ENCODE measurements at regions not wholly inside any gene's neighbourhood (a gene's known extent, or its start where the extent isn't known, plus 50 kb on each side); places are given as distances from the start of the nearest gene placed in this dataset.

DNA sequence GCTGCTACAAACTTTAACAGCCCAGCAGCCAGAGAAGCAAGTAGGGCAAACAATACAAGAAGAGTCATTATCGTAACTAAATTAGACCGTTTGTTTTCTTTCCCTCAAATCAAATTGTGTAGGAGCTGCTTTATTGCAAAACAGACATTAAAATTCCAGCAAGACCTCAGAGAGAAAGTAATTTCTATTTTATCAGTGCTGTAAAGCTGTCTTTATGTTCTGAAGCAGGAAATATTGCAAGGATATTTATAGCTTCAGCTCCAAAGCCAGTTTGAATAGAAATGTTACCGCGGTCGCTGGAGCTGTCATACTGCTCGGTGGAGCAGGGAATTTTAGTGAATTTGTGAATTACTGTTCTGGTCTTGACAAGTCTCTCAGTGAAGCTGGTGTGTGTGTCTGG is 503.8 kb upstream of the PLXNA2 start:
- FAIRE-seq (no peak), DNase-seq (ENCODE audit: insufficient read length, low spot score) (no peak)
- TF ChIP-seq, protein P1, sequence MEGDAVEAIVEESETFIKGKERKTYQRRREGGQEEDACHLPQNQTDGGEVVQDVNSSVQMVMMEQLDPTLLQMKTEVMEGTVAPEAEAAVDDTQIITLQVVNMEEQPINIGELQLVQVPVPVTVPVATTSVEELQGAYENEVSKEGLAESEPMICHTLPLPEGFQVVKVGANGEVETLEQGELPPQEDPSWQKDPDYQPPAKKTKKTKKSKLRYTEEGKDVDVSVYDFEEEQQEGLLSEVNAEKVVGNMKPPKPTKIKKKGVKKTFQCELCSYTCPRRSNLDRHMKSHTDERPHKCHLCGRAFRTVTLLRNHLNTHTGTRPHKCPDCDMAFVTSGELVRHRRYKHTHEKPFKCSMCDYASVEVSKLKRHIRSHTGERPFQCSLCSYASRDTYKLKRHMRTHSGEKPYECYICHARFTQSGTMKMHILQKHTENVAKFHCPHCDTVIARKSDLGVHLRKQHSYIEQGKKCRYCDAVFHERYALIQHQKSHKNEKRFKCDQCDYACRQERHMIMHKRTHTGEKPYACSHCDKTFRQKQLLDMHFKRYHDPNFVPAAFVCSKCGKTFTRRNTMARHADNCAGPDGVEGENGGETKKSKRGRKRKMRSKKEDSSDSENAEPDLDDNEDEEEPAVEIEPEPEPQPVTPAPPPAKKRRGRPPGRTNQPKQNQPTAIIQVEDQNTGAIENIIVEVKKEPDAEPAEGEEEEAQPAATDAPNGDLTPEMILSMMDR (IDR thresholded peaks at IDR 0.05; ENCODE audit: insufficient read depth, missing control alignments): no peak

DNA sequence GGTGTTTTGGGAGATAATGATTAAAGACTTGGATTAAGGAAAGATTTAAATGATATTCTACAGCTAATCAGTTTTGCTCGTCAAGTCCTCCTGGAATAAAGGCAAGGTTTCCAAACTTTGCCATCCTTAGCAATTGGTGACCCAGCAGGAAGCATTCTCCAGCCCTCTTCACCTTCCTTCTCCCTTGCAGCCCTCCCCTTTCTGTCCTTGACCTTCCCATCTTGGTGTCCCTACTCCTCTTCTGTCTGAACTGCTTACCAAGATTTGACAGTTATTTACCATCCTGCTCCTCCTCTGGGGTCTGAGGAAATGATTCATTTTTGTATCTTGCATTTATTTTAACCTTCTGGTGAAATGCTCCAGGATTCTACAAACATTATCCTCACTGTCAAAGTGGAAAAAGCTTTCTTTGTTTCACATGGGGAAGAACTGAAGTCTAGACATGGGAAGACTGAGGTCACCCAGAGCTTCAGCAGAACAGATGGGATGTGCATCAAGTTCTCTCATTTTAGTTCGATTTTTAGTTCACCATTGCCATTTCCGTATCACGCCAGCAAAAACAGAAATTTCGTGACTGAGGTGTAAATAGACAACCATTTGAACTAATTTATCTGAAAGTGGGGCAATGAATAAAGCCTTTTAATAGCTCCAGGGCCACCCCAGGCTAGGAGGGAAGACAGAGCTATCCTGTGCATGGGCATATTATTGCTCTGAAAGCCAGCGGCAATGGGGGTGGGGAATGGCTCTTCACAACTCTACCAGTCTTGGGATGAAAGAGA is 504.4 kb upstream of the PLXNA2 start:
- DNase-seq (ENCODE audit: insufficient read length, low spot score): no peak
- TF ChIP-seq, protein P1 (IDR thresholded peaks at IDR 0.05; ENCODE audit: insufficient read depth, missing control alignments): no peak
- no peak for FAIRE-seq

DNA sequence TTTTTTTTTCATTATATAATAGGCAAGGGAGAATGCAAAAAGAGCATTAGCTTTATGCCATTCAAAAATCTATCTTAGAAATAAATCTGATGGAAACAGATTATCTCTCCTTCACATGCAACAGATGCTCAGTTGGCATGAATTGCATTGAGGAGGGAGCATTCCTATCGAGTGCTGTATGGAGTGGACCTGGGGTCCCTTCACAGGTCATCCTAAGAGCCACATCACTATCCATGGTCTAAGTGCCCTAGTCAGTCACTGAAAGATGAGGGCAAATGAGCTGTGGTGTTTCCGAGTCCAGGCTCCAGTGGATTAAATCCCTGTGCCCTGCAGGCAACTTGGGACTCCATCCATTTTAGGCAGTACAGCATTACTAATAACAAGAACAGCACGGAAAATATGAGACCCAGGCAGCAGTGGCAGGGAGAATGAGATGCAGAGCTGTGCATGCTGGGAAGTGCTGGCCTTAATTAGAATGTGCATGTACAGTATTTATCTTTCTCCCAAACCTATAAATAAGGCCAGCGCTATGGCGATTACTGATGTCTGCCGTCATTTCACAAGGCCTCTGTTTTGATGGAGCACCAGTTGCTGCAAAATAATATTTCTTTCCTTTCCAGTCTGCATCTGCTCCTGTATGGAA is 512.3 kb upstream of the PLXNA2 start:
- FAIRE-seq: no peak
- TF ChIP-seq, protein P1 (IDR thresholded peaks at IDR 0.05; ENCODE audit: insufficient read depth, missing control alignments): no peak
- DNase-seq (ENCODE audit: insufficient read length, low spot score): no peak

DNA sequence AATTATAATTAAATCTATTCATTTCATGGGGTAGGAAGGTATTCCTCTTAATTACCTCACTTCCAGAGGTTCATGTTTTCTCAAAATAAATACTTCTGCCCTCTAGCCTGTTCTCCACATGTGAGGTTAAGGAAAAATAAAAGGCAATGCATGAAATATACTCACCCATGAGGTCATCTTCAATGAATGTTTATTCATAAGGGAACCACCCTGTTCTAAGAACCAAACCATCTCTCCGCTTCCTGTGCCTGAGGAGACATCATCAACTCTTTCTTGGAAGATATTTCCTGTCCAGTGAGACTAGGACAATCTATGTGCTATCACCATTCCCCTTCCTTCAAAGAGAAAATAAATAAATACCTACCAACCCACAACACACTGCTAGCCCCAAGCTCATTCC is 513.7 kb upstream of the PLXNA2 start:
- no peak for FAIRE-seq

DNA sequence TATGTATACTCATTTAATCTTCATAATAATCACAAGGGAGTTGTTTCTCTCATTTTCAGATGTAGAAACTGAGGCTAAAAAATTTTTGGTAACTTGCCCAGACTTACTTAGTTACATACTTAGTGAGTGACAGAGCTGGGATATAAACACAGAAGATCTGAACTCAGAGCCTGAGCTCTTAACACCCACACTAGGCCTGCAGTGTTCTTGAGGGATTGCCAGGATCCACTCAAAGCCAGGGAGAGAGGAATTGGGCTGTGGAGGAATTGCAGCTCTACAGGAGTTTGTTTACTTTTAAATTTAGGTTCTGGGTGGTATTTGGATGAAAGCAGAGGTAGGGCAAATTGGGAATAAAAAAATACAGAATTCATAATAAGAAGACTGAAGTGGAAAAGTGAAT is 515.1 kb upstream of the PLXNA2 start:
- TF ChIP-seq, protein P1 (IDR thresholded peaks at IDR 0.05; ENCODE audit: insufficient read depth, missing control alignments): no peak
- DNase-seq (ENCODE audit: insufficient read length, low spot score) (no peak), FAIRE-seq (no peak)

More for the DNA sequence above, 513.7 kb upstream of the PLXNA2 start:
- TF ChIP-seq, protein P1 (IDR thresholded peaks at IDR 0.05; ENCODE audit: insufficient read depth, missing control alignments): no peak
- no peak for DNase-seq (ENCODE audit: insufficient read length, low spot score)

DNA sequence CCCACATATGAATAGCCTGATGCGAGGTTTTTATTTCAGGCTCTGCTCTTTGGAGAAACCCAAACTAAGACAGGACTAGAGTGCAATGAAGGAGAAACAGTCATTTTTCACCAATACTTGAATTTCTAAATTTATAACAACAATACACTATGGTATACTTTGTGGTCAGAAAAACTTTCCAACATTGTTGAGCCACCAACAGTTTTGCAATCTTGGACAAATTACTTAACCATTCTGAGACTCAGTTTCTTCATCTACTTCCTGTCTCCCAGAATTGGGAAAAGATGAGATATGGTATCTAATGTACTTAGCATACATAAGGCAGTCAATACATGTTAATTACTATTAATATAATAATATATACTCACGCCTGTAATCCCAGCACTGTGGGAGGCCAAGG is 519.8 kb upstream of the PLXNA2 start:
- DNase-seq (ENCODE audit: insufficient read length, low spot score): no peak
- TF ChIP-seq, protein P1 (IDR thresholded peaks at IDR 0.05; ENCODE audit: insufficient read depth, missing control alignments): no peak
- FAIRE-seq: no peak

DNA sequence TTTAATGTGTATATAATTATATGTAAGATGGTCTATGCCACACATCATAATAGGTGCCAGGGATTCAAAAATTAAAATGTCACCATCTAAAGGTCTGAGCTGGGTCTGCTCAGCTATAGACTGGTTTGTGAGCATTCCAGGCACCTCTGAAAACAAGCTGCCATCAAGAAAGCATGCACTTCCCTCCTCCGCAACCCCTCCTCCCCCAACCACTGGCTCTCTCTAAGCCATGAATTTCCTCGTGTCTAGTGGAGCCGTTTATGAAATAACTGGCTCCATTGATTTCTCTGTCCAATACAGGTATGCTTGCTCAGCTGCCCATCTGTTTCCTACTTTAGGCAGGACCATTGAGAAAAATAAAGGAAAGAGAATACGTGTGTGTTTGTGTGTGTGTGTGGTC is 522.6 kb upstream of the PLXNA2 start:
- no peak for FAIRE-seq
- DNase-seq (ENCODE audit: insufficient read length, low spot score): no peak
- TF ChIP-seq, protein P1 (IDR thresholded peaks at IDR 0.05; ENCODE audit: insufficient read depth, missing control alignments): no peak
